ENCODE measurements at regions not wholly inside any gene's neighbourhood (a gene's known extent, or its start where the extent isn't known, plus 50 kb on each side); places are given as distances from the start of the nearest gene placed in this dataset.
A peak's percentile ranks its signal among the peaks of the same experiment; 100 is the strongest.

DNA sequence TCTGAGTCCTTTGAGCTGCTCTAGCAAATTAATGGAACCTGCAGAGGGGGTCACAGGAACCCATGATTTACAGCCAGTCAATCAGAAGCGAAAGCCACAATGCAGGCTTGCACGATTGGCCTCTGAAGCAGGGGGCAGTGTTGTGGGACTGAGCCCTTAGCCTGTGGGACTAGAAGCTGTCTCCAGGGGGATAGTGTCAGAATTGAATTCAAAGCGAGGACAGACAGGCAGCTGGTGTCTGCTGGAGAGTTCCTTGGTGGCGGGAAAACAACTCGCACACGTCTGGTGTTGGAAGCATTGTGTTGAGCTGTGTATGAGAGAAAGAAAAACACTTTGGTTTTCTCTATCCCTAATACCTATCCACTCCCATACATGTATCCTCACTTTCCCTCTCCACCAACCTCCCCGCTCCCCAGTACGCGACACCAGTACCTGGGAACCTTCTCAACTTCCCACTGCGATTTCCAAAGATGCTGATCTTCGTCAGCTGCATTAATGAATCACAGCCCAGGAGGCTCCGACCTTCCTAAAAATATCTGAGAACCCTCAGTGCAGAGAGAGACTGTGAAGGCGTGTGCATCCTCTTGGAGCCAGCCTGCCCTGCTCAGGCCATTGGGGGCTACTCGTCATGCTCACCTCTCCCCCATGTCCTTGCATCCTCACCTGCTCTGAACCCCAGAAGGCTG, 88.2 kb downstream of the HS1BP3 start:
- 90% methylated on average over 14 of the region's 14 CpGs for WGBS
- TF ChIP-seq POLR2AphosphoS5 (IDR thresholded peaks at IDR 0.05) (no peak), EP300 (IDR thresholded peaks at IDR 0.05) (no peak), POLR2A (IDR thresholded peaks at IDR 0.05; ENCODE audit: low read depth) (no peak)
- TF ChIP-seq, protein P1, sequence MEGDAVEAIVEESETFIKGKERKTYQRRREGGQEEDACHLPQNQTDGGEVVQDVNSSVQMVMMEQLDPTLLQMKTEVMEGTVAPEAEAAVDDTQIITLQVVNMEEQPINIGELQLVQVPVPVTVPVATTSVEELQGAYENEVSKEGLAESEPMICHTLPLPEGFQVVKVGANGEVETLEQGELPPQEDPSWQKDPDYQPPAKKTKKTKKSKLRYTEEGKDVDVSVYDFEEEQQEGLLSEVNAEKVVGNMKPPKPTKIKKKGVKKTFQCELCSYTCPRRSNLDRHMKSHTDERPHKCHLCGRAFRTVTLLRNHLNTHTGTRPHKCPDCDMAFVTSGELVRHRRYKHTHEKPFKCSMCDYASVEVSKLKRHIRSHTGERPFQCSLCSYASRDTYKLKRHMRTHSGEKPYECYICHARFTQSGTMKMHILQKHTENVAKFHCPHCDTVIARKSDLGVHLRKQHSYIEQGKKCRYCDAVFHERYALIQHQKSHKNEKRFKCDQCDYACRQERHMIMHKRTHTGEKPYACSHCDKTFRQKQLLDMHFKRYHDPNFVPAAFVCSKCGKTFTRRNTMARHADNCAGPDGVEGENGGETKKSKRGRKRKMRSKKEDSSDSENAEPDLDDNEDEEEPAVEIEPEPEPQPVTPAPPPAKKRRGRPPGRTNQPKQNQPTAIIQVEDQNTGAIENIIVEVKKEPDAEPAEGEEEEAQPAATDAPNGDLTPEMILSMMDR (IDR thresholded peaks at IDR 0.05) = no peak

DNA sequence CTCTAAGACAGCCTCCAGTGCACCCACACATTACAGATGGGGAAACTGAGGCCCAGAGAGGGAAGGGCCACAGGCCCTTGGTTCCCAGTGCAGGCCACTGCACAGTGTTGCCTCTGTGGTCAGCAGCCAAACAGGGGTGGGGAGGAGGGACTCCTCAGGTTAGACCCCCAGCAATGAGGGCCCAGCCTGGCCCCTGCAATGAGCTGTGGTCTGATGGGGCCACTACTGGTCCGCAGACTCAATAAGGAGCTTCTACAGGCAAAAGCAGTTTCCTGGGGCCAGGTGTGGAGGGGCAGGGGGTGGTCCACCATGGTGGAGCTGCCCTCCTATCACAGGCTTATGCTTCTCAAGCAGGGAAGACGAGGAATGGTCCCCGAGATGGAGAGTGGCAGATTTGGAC, 87.6 kb downstream of the HS1BP3 start:
- no peak overlapping the region for H3K27ac ChIP-seq (replicated peaks in 1 of 4)
- TF ChIP-seq, protein P1 (IDR thresholded peaks at IDR 0.05) = no peak
- no peak for TF ChIP-seq POLR2AphosphoS5 (IDR thresholded peaks at IDR 0.05)
- TF ChIP-seq POLR2A (IDR thresholded peaks at IDR 0.05; ENCODE audit: low read depth) = no peak
- no peak for TF ChIP-seq EP300 (IDR thresholded peaks at IDR 0.05)
- WGBS = 100% methylated on average over 2 of the region's 3 CpGs

More for the DNA sequence above, 88.2 kb downstream of the HS1BP3 start:
- Histone ChIP-seq H3K36me3 (no peaks in the 10 kb centered on the region), H3K27me3 (no peaks in the 10 kb centered on the region), H3K4me1 (peaks cover 10 to 19% (median 13%) of the 10 kb centered on the region in 4 donors), H3K4me3 (no peak overlapping the region), H3K27ac (replicated peaks in 1 of 4) (no peak overlapping the region), H3K9me3 (no peaks in the 10 kb centered on the region)
- intact Hi-C loops (cut with DNase I) = no loop called here
- no peak for DNase-seq (ENCODE audit: extremely low spot score)

DNA sequence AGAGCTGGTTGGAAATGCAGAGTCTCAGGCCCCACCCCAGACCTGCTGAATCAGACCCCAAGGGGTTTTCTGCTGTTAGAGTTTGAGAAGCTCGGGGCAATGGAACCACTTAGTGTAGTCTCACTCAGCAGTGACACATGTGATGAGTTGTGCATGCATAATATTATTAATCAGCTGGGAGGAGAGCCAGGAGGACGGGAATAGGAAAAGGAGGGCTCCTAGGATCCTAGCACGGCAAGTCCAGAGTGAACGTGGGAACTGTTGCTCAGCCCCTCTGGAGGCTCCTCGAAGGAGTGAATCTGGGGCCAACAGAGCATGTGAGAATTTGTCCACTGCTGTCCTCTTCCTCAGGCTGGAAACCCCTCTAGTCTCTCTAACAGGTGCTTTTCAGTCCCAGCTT, 87.1 kb downstream of the HS1BP3 start:
- Histone ChIP-seq H3K4me1 (peaks cover 20 to 28% (median 24%) of the 10 kb centered on the region in 4 donors), H3K9me3 (no peaks in the 10 kb centered on the region), H3K27ac (replicated peaks in 1 of 4) (no peak overlapping the region), H3K36me3 (no peaks in the 10 kb centered on the region), H3K4me3 (no peak overlapping the region), H3K27me3 (no peaks in the 10 kb centered on the region)
- TF ChIP-seq POLR2A (IDR thresholded peaks at IDR 0.05; ENCODE audit: low read depth) = no peak
- TF ChIP-seq, protein P1 (IDR thresholded peaks at IDR 0.05) = no peak
- TF ChIP-seq POLR2AphosphoS5 (IDR thresholded peaks at IDR 0.05) = no peak
- TF ChIP-seq EP300 (IDR thresholded peaks at IDR 0.05) = no peak
- intact Hi-C loops (cut with DNase I) = no loop called here
- 88% methylated on average over 5 of the region's 5 CpGs for WGBS
- DNase-seq (ENCODE audit: extremely low spot score) = no peak

More for the DNA sequence above, 87.6 kb downstream of the HS1BP3 start:
- H3K36me3 ChIP-seq = no peaks in the 10 kb centered on the region
- intact Hi-C loops (cut with DNase I) = no loop called here
- peaks cover 15 to 22% (median 18%) of the 10 kb centered on the region in 4 donors for H3K4me1 ChIP-seq
- no peaks in the 10 kb centered on the region for H3K9me3 ChIP-seq
- H3K27me3 ChIP-seq = no peaks in the 10 kb centered on the region
- DNase-seq (ENCODE audit: extremely low spot score) = no peak
- no peak overlapping the region for H3K4me3 ChIP-seq

DNA sequence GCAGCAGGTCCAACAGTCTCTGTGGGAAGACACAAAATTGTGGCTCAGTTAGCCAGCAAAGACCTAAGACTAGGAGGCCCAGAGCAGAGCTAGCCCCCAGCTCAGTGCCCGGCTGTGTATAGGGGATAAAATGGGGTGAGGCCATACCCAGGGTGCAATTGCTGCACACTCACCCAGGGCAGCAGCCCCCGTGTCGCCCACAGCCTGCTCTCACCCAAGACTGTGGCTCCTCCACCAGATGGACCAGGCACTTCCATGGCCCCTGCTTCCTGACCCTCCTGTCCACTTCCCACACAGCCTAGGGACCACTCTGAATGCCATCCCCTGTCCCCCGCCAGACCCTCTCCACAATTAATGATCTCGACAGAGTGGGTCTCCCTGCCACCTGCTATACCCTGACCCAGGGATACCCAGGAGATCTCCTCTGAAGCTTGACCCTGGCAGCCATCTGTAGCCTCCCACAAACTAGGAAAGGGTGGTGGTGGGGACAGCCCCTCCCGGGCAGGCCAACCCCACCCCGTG, 85.7 kb downstream of the HS1BP3 start:
- intact Hi-C loops (cut with DNase I) = no loop called here
- Histone ChIP-seq H3K36me3 (no peaks in the 10 kb centered on the region), H3K27ac (replicated peaks in 1 of 4) (peak overlapping the region in 1 of 4 donors; percentile 0), H3K4me3 (no peak overlapping the region), H3K9me3 (no peaks in the 10 kb centered on the region), H3K4me1 (peaks cover 33 to 36% (median 35%) of the 10 kb centered on the region in 4 donors), H3K27me3 (no peaks in the 10 kb centered on the region)
- no peak for DNase-seq (ENCODE audit: extremely low spot score)
- 100% methylated on average over 2 of the region's 7 CpGs for WGBS
- TF ChIP-seq POLR2A (IDR thresholded peaks at IDR 0.05; ENCODE audit: low read depth) = no peak
- no peak for TF ChIP-seq POLR2AphosphoS5 (IDR thresholded peaks at IDR 0.05)
- TF ChIP-seq, protein P1 (IDR thresholded peaks at IDR 0.05) = no peak
- no peak for TF ChIP-seq EP300 (IDR thresholded peaks at IDR 0.05)
